ENCODE measurements at regions not wholly inside any gene's neighbourhood (a gene's known extent, or its start where the extent isn't known, plus 50 kb on each side); places are given as distances from the start of the nearest gene placed in this dataset.

GRCh38 chr10:71075086-71075758, 137.1 kb upstream of the UNC5B start:
- Histone ChIP-seq H2AK5ac (ENCODE audit: low read depth, low read length) (no peak overlapping the region), H4K91ac (ENCODE audit: insufficient read depth, low read depth, low read length) (no peak overlapping the region), H3K79me1 (ENCODE audit: low read depth in 1 of 2, low read length in 2 of 2) (no peaks in the 10 kb centered on the region), H3K9me1 (ENCODE audit: insufficient read depth, low read length) (no peaks in the 10 kb centered on the region), H3K56ac (ENCODE audit: extremely low read depth, insufficient read depth, low read length) (no peak overlapping the region), H2BK20ac (ENCODE audit: low read depth, low read length) (no peak overlapping the region), H3K4ac (ENCODE audit: low read depth, low read length) (no peak overlapping the region), H4K5ac (ENCODE audit: low read depth, low read length) (no peak overlapping the region), H4K8ac (ENCODE audit: low read depth in 2 of 2, low read length in 2 of 2) (no peak overlapping the region), H3K4me1 (ENCODE audit: control insufficient read depth, insufficient read depth, low read length) (no peaks in the 10 kb centered on the region), H3K18ac (ENCODE audit: low read depth, low read length) (no peak overlapping the region), H2BK5ac (ENCODE audit: low read depth, low read length, poor library complexity, severe bottlenecking) (no peak overlapping the region), H3K23ac (ENCODE audit: low read depth, low read length) (no peak overlapping the region), H2BK120ac (ENCODE audit: low read depth, low read length) (no peak overlapping the region), H3K9me3 (ENCODE audit: control insufficient read depth, insufficient read depth, low read length) (no peaks in the 10 kb centered on the region), H3K14ac (replicated peaks; ENCODE audit: low read depth, low read length) (no peak overlapping the region), H3K4me2 (ENCODE audit: low read depth, low read length) (no peak overlapping the region), H3K27ac (ENCODE audit: insufficient read depth, low read length) (no peak overlapping the region), H3K36me3 (ENCODE audit: control insufficient read depth, insufficient read depth, low read length) (no peaks in the 10 kb centered on the region), H2AK9ac (replicated peaks; ENCODE audit: low read depth, low read length, poor library complexity) (no peak overlapping the region), H2BK15ac (ENCODE audit: low read depth, low read length) (no peak overlapping the region), H3K9ac (ENCODE audit: low read depth, low read length) (no peak overlapping the region), H3K27me3 (ENCODE audit: control insufficient read depth, insufficient read depth, low read length) (peaks cover 45% of the 10 kb centered on the region), H3K4me3 (ENCODE audit: insufficient read depth, low read depth, low read length) (no peak overlapping the region), H2AFZ (replicated peaks; ENCODE audit: low read length, poor library complexity) (no peak overlapping the region), H4K20me1 (ENCODE audit: insufficient read depth, low read length) (no peaks in the 10 kb centered on the region)
- no TSS peak for BruUV-seq (replicated peaks)
- CTCF ChIA-PET = no interaction called here
- intact Hi-C loops (cut with micrococcal nuclease) (no loop called here), dilution Hi-C loops (cut with HindIII; ENCODE audit: low sequenced_read_pairs, unreplicated experiment) (no loop called here), in situ Hi-C loops (cut with MboI; ENCODE audit: low sequenced_read_pairs) (no loop called here)
- WGBS, 2 experiments (ENCODE audit: extremely low coverage in 2 of 2, insufficient read length in 1 of 2) = 0% methylated on average over 1 of the region's 8 CpGs; no CpG with 5 or more reads in 1 of the 2 experiments
- TF ChIP-seq MXI1 (IDR thresholded peaks at IDR 0.05; ENCODE audit: borderline replicate concordance, low read depth, low read length) = no peak
- TF ChIP-seq, protein P1, sequence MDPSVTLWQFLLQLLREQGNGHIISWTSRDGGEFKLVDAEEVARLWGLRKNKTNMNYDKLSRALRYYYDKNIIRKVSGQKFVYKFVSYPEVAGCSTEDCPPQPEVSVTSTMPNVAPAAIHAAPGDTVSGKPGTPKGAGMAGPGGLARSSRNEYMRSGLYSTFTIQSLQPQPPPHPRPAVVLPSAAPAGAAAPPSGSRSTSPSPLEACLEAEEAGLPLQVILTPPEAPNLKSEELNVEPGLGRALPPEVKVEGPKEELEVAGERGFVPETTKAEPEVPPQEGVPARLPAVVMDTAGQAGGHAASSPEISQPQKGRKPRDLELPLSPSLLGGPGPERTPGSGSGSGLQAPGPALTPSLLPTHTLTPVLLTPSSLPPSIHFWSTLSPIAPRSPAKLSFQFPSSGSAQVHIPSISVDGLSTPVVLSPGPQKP (IDR thresholded peaks at IDR 0.05; ENCODE audit: borderline replicate concordance, low read depth, low read length) = no peak
- POLR2A ChIA-PET (ENCODE audit: unreplicated experiment) = no interaction called here
- ATAC-seq (ENCODE audit: low read depth) = no peak
- DNase-seq = no peak

All from IMR-90 (cell line).